HG03565 (cell line): ENCODE measurements at regions not wholly inside any gene's neighbourhood (a gene's known extent, or its start where the extent isn't known, plus 50 kb on each side); places are given as distances from the start of the nearest gene placed in this dataset.

Experiments used
- ATAC-seq: cut with Tn5 transposase; IDR thresholded peaks from one replicate; pipeline ENCODE4 v1.9.1; 2021; ENCODE audit warnings: mild to moderate bottlenecking, moderate library complexity; ENCODE audit not compliant: unreplicated experiment

- ATAC-seq: no peak
Observed at GRCh38 chr9:14401911-14402310, 88.0 kb upstream of the NFIB start.

GRCh38 chr9:14400658-14400995, 86.7 kb upstream of the NFIB start:
- no peak for ATAC-seq

GRCh38 chr9:14399756-14400657, 86.1 kb upstream of the NFIB start:
- no peak for ATAC-seq

GRCh38 chr9:14398473-14398872, 84.5 kb upstream of the NFIB start:
- ATAC-seq: no peak

GRCh38 chr9:14396171-14396570, 82.2 kb upstream of the NFIB start:
- ATAC-seq: no peak

- ATAC-seq: no peak
Observed at GRCh38 chr9:14395317-14396082, 81.6 kb upstream of the NFIB start.

- ATAC-seq: no peak
Observed at GRCh38 chr9:14393418-14393817, 79.5 kb upstream of the NFIB start.

- no peak for ATAC-seq
Observed at GRCh38 chr9:14391620-14392019, 77.7 kb upstream of the NFIB start.

- ATAC-seq: no peak
Observed at GRCh38 chr9:14389657-14390056, 75.7 kb upstream of the NFIB start.

GRCh38 chr9:14389146-14389545, 75.2 kb upstream of the NFIB start:
- ATAC-seq: no peak

GRCh38 chr9:14383773-14384172, 69.8 kb upstream of the NFIB start:
- no peak for ATAC-seq

- no peak for ATAC-seq
Observed at GRCh38 chr9:14383294-14383693, 69.4 kb upstream of the NFIB start.

GRCh38 chr9:14380061-14380836, 66.3 kb upstream of the NFIB start:
- no peak for ATAC-seq

- no peak for ATAC-seq
Observed at GRCh38 chr9:14379280-14379679, 65.3 kb upstream of the NFIB start.

- no peak for ATAC-seq
Observed at GRCh38 chr9:14373706-14374105, 59.8 kb upstream of the NFIB start.

GRCh38 chr9:14373336-14373666, 59.4 kb upstream of the NFIB start:
- ATAC-seq: no peak

- ATAC-seq: no peak
Observed at GRCh38 chr9:14372437-14373335, 58.7 kb upstream of the NFIB start.

- ATAC-seq: no peak
Observed at GRCh38 chr9:14369011-14369410, 55.1 kb upstream of the NFIB start.

- ATAC-seq: no peak
Observed at GRCh38 chr9:14366076-14366475, 52.1 kb upstream of the NFIB start.

GRCh38 chr9:14365670-14366069, 51.7 kb upstream of the NFIB start:
- no peak for ATAC-seq
